ENCODE measurements at regions not wholly inside any gene's neighbourhood (a gene's known extent, or its start where the extent isn't known, plus 50 kb on each side); places are given as distances from the start of the nearest gene placed in this dataset.

DNA sequence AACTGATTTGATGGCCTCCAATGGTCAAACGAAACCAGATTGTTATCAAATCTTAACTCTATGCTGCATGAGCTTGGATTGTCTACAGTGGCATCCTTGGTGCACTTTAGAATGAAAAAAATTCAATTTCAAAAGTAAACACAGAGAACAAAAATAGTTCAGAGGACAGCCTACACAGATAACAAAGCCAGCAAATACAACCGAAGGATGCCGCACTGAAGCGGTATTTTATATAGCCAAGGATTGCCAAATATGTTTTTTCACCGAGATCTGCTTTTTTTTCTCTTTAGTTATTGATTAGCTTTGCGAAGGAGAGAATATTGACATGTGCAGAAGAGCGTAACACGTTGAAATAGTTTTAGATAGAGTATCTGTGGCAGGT lies 72.0 kb downstream of the SLC4A3 start:
- POLR2A ChIA-PET: interaction anchor here (1.3 kb wide), 1 partner anchor 14 kb away, joined by 4 read pairs; no protein-coding TSS in a partner anchor

DNA sequence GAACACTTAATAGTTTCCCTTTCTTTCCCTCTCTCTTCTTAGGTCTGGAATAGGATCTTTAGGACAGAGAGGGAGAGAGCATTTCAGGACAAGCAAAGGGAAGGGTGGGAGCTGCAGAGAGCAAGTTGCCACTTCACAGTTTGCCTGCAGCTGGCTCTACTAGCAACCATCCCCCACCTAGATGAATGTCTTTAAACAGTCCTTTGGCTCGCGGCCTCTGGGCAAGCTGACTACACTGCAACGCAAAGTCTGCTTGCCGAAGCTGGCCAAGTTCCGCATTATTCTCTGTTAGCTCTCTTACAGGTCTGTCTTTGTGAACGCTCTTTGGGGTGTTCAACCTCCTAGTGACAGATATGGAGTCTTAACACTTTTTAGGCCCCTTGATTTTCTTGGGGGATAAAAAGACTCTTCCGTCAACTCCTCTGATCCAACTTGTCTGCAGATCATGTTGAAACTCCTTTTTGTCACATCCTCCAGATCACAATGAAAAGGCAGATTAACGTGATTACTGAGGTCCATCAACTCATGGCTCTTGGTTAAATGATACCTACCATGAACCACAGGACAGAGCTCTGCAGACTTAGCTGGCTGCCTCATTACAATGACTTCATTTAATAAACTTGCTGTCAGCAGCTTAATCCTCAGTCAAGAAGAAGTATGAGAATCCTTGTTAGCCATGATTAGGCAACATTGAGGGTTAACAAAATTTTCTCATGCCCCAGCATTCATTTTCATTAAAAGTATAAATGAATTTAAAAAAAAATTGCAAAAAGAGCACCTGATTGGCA lies 74.6 kb downstream of the SLC4A3 start:
- POLR2A ChIA-PET: interaction anchor here (1.3 kb wide), 1 partner anchor 10 kb away, joined by 3 read pairs; no protein-coding TSS in a partner anchor
- CTCF ChIA-PET: interaction anchor here (3.3 kb wide), 1 partner anchor 13 kb away, joined by 14 read pairs; no protein-coding TSS in a partner anchor
- no peak for DNase-seq (ENCODE audit: extremely low spot score)
- TF ChIP-seq BHLHE40 (IDR thresholded peaks at IDR 0.05; ENCODE audit: borderline replicate concordance): no peak
- TF ChIP-seq FOXA1 (IDR thresholded peaks at IDR 0.05): no peak
- TF ChIP-seq, protein P1, sequence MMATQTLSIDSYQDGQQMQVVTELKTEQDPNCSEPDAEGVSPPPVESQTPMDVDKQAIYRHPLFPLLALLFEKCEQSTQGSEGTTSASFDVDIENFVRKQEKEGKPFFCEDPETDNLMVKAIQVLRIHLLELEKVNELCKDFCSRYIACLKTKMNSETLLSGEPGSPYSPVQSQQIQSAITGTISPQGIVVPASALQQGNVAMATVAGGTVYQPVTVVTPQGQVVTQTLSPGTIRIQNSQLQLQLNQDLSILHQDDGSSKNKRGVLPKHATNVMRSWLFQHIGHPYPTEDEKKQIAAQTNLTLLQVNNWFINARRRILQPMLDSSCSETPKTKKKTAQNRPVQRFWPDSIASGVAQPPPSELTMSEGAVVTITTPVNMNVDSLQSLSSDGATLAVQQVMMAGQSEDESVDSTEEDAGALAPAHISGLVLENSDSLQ (IDR thresholded peaks at IDR 0.05): no peak
- no peak for TF ChIP-seq ARNT (IDR thresholded peaks at IDR 0.05)
- no peak for TF ChIP-seq HDGF (IDR thresholded peaks at IDR 0.05; ENCODE audit: borderline replicate concordance)
- no peak for TF ChIP-seq ELF4 (IDR thresholded peaks at IDR 0.05)
- no peak for TF ChIP-seq CTBP1 (IDR thresholded peaks at IDR 0.05; ENCODE audit: borderline replicate concordance)
- TF ChIP-seq FOXM1 (IDR thresholded peaks at IDR 0.05; ENCODE audit: borderline replicate concordance): no peak
- TF ChIP-seq LEF1 (IDR thresholded peaks at IDR 0.05; ENCODE audit: borderline replicate concordance): no peak
- no peak for TF ChIP-seq L3MBTL2 (conservative IDR thresholded peaks at IDR 0.05)
- no peak for TF ChIP-seq TARDBP (IDR thresholded peaks at IDR 0.05)
- TF ChIP-seq SP1 (IDR thresholded peaks at IDR 0.05): no peak
- TF ChIP-seq SUZ12 (IDR thresholded peaks at IDR 0.05): no peak
- TF ChIP-seq NFRKB (IDR thresholded peaks at IDR 0.05): no peak
- no peak for TF ChIP-seq ZNF384 (IDR thresholded peaks at IDR 0.05)
- TF ChIP-seq FOXK2 (IDR thresholded peaks at IDR 0.05): no peak

More for the DNA sequence above, 72.0 kb downstream of the SLC4A3 start:
- TF ChIP-seq NFRKB (IDR thresholded peaks at IDR 0.05) (no peak), ELF4 (IDR thresholded peaks at IDR 0.05) (no peak), L3MBTL2 (conservative IDR thresholded peaks at IDR 0.05) (no peak), FOXA1 (IDR thresholded peaks at IDR 0.05) (no peak), SUZ12 (IDR thresholded peaks at IDR 0.05) (no peak), FOXK2 (IDR thresholded peaks at IDR 0.05) (no peak), BHLHE40 (IDR thresholded peaks at IDR 0.05; ENCODE audit: borderline replicate concordance) (no peak)
- CTCF ChIA-PET: no interaction called here
- DNase-seq (ENCODE audit: extremely low spot score): no peak

DNA sequence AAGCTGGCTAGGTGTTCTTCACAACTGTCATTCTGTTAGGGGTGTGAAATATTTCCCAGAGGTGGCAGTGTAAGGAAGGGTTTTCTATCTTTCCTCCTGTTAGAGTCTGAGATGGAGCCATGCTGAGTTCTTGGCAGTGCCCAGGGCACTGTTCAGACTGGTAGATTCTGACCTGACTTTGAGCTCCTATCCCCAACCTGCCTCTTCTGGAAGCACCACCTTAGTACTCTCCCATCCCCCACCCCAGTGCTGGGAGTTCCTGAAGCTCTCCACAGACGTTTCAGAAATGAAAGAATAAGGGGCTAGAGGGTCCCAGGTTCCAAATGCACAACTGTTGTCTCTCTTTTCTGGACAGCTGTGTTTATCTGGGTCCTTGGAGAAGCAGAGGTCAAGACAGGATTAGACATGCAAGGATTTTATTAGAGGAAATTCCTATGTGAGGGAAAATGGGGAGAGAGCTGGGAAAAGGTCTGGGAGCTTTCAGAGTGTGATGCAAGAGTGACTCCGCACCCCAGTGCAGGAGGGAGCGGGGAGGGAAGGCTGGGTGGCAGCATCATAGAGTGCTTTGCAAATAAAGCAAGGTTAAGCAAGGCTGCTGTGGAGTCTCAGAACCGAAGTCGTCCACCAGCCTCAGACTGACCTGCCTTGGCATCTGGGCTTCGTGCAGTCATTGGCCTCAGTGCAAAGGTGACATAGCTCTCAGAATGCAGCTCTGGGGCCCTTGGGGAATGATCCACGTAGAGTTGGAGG lies 75.5 kb downstream of the SLC4A3 start:
- ChIA-PET CTCF (interaction anchor here (3.3 kb wide), 1 partner anchor 14 kb away, joined by 14 read pairs; no protein-coding TSS in a partner anchor), POLR2A (interaction anchor here (1.3 to 1.5 kb wide), 2 partner anchors 11 to 18 kb away, joined by 3 read pairs; no protein-coding TSS in a partner anchor)
- no peak for DNase-seq (ENCODE audit: extremely low spot score)
- TF ChIP-seq, protein P1 (IDR thresholded peaks at IDR 0.05): 0 out of 2 replicates have a peak, but pooled peaks have one; percentile 26
- TF ChIP-seq ARNT (IDR thresholded peaks at IDR 0.05): no peak

DNA sequence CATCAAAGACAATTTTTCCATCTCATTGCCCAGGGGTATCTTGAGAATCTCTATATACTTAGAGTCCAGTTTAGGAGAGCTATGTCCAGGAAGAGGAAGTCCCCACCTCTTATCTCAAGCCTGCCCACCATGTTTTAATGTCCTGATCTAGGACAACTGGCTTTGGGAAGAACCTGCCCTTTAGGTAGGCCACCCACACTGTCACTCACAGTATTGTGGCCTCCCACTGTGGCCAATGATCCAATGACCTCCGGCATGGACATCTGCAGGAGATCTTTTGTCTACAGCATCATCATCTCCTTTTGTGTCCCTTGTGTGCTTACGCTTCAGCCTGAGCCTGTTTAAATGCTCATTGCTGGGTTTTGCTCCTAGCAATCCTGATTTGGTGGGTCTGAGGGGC lies 77.4 kb downstream of the SLC4A3 start:
- ChIA-PET CTCF (interaction anchor here (3.3 kb wide), 1 partner anchor 16 kb away, joined by 14 read pairs; no protein-coding TSS in a partner anchor), POLR2A (interaction anchor here (0.8 kb wide), 1 partner anchor 19 kb away, joined by 3 read pairs; no protein-coding TSS in a partner anchor)
- DNase-seq (ENCODE audit: extremely low spot score): no peak
- TF ChIP-seq NFRKB (IDR thresholded peaks at IDR 0.05) (no peak), ARNT (IDR thresholded peaks at IDR 0.05) (no peak), L3MBTL2 (conservative IDR thresholded peaks at IDR 0.05) (no peak)
- TF ChIP-seq, protein P1 (IDR thresholded peaks at IDR 0.05): peak; percentile 73

DNA sequence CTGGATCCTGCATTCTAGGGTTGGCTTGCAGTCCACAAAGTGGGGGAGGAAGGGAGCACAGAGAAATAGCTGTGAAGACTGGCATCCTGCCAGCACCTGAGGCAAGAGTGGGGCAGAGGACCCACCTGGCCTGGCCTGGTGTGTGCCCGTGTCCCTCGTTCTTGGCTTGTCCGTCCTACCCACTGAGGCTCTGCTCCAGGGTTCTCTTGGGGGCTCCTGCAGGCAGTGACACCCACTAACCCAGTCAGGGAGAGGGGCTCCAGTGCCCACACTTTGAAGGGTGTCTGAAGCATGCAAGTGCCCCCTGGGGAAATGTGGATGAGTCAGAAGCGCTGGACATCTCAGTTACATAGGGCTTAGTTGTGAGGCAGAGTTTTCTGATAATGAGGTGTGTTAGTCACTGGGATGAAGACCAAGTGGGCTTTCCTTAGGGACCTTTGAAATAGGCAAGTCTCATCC lies 79.4 kb downstream of the SLC4A3 start:
- CTCF ChIA-PET: interaction anchor here (1.0 to 3.6 kb wide), 2 partner anchors 17 to 22 kb away, joined by 3 to 13 read pairs; no protein-coding TSS in a partner anchor
- POLR2A ChIA-PET: no interaction called here

More for the DNA sequence above, 79.4 kb downstream of the SLC4A3 start:
- no peak for DNase-seq (ENCODE audit: extremely low spot score)
- TF ChIP-seq FOXM1 (IDR thresholded peaks at IDR 0.05; ENCODE audit: borderline replicate concordance): no peak
- no peak for TF ChIP-seq BHLHE40 (IDR thresholded peaks at IDR 0.05; ENCODE audit: borderline replicate concordance)
- TF ChIP-seq LEF1 (IDR thresholded peaks at IDR 0.05; ENCODE audit: borderline replicate concordance): no peak
- TF ChIP-seq CTBP1 (IDR thresholded peaks at IDR 0.05; ENCODE audit: borderline replicate concordance): no peak
- TF ChIP-seq FOXK2 (IDR thresholded peaks at IDR 0.05): no peak
- no peak for TF ChIP-seq HDGF (IDR thresholded peaks at IDR 0.05; ENCODE audit: borderline replicate concordance)
- TF ChIP-seq L3MBTL2 (conservative IDR thresholded peaks at IDR 0.05): no peak
- TF ChIP-seq, protein P1 (IDR thresholded peaks at IDR 0.05): no peak
- no peak for TF ChIP-seq ZNF384 (IDR thresholded peaks at IDR 0.05)
- no peak for TF ChIP-seq ARNT (IDR thresholded peaks at IDR 0.05)
- TF ChIP-seq NFRKB (IDR thresholded peaks at IDR 0.05): no peak
- no peak for TF ChIP-seq SUZ12 (IDR thresholded peaks at IDR 0.05)
- no peak for TF ChIP-seq SP1 (IDR thresholded peaks at IDR 0.05)

Data from HEK293T (cell line).